Left cardiac atrium (tissue), 4 donors: ENCODE measurements at regions not wholly inside any gene's neighbourhood (a gene's known extent, or its start where the extent isn't known, plus 50 kb on each side); places are given as distances from the start of the nearest gene placed in this dataset.

Source experiments
- ATAC-seq, 2 donors: fragments of 200-7000 bp; cut with Tn5 transposase; one replicate each; pipeline ENCODE4 v1.9.1; 2020; ENCODE audit warnings: mild to moderate bottlenecking in 2 of 2, moderate library complexity in 2 of 2
- DNase-seq: peaks from one replicate; pipeline ENCODE4 v3.0.0-alpha.2; 2020
- intact Hi-C, 2 donors: fragments of 100-400 bp; cut with DNase I; formaldehyde crosslinking; loops; one replicate each; pipeline versions ENCODE4 v1.14.1 to v1.15.1; 2022 to 2023
- donor health status: DM: no; HTN: yes; CAD: no.
- donor health status: DM: no; HTN: yes; CAD: no; lungs with severe emphysema.
- donor health status: DM: yes; HTN: yes; CAD: no.
- donor health status: Dilated cardiomyopathy.

DNA sequence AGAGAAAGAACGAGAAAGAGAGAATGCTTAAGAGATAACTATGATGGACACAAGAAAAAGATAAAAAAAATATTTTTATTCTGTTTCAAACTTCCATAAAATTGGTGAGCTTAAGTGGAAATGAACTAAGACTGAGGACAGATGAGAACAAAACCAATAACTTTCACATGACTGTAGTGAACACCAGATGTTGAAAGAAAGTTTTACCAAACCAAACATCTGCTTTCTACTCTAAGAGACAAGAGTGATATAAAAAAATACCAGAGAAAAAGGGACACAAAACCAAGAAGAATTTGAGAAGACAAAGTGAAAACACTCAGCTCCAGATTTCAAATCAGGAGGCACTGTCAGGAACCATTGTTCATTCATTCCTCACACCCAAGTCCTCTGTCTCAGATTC lies 147.9 kb downstream of the IMPG2 start:
- ATAC-seq = no peak
- intact Hi-C loops = no loop called here
- DNase-seq = no peak

DNA sequence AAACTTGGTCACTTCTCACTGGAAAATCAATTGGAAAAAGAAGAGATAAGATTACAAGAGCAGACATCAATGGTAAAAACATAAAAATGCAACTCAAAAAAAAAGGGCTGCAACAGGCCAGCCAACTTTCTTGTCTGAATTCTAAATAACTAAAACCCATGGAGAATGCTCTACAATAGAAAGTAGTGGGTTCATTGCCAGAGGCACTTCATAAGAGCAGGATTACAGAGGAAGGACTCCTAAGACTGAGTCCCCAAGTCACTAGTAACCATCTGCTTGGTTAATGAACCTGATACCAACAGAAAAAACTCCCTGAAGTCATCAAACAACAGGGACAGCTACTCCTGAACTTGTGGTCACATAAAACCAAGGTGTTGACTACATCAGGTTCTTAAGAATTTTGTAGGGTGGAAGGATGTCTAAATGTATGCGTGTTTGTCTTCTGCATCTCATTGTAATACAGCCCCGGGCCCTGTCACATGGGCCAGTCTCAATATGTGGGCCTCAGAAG lies 148.6 kb downstream of the IMPG2 start:
- intact Hi-C loops = no loop called here
- ATAC-seq = peak in 1 of 2 donors; percentile 38

DNA sequence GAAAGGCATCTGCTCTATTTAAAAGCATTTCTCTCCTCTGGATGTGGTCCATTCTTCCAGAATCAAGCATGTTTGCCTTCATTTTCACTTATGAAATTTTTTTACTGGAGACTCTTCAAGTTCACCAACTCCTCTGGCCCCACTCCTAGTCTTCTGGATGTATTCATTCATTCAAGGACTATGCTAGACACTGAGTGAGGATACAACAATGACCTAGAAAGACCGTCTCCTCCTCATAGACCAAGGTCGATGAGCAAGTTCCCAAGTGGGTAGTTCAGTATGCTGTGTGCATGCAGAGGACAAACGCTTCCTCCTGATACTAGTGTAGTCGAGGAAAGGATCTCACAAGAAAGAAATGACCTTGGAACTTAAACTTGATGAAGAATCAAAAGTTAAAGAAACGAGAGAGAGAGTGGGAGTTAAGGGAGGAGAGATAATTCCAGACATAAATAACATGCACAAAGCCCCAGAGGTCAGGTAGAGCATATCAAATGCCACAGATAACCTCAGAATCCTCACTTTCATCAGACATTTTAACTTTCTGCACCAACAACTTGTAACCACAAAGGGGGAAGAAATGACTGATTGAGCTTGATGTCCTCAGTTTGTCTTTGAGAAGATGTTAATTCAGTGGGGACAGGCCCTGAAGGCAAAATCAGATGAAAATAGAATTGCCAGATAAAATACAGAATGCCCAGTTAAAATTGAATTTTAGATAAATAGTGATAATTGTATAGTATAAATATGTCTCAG lies 149.4 kb downstream of the IMPG2 start:
- peak in 1 of 2 donors; percentile 51 for ATAC-seq
- DNase-seq = no peak
- intact Hi-C loops = no loop called here

More for the DNA sequence above, 148.6 kb downstream of the IMPG2 start:
- DNase-seq = no peak

DNA sequence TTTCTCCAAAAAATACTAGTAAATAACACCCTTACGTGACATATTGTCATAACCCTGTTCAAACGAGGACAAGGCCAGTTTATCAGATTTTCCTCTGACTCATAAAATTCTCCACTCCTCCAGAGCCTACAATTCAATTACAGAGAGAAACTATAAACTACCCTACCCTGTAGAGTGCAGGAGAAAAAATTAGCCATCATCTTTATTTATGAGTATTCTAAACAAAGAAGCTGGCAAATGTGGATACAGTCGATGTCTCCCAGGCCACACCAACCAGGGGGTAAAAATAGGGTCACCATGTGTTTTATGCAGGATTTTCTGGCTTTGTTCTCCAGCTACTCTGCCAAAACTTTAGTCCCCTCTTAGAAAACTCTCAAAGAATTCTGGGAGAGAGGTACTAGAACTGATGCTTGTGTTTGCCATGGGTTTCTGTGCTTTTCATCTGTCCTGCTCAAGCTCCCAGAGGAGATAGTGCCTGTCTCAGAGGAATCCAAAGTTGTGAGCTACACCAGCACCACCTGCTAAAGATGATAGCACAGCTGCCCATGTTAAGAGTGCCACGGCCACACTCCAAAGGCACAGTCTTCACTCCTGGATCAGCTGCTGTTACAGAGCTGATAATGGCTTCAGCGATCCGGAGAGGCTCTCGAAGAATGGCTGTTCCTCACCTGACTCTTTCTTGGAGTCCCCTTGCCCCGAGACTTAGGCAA lies 150.2 kb downstream of the IMPG2 start:
- peak; percentile 23 to 63 for ATAC-seq
- intact Hi-C loops = no loop called here
- no peak for DNase-seq

DNA sequence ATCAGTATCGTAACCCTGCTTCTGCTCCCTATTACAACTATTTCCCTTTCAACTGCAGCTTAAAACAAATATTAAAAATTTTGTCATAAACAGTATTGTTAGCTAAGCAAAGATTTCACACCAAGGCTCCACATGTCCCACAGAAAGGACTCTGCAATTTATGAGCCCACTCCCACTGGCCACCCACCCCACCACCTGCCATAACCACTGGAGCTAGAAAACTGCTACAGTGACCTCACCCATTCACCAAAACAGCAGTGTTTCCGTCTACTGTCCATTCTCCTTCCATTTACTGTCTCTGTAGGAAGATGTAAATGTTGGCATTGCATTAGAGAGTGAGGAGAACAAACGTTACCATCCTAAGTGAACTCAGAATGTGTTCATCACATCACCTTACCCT lies 150.9 kb downstream of the IMPG2 start:
- DNase-seq = no peak
- intact Hi-C loops = no loop called here
- ATAC-seq = no peak

DNA sequence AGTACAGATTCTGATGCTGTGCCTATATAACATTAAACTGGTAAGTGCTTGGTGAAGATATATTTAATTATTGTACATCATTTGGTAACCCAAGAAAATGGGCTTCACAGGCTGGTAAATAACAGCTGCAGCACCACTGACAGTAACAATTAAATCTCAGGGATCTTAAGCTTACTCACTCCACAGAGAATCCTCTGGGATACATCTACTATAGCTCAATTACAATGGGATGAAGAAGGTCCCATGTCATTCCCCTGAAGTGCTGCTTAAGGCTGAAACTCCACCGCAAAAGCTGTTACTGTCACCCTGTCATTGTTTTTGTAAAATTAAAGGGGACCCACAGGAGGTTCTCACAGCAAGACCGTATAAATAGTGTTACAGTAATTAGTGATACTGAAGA lies 153.0 kb downstream of the IMPG2 start:
- intact Hi-C loops = no loop called here
- no peak for DNase-seq
- ATAC-seq = no peak

DNA sequence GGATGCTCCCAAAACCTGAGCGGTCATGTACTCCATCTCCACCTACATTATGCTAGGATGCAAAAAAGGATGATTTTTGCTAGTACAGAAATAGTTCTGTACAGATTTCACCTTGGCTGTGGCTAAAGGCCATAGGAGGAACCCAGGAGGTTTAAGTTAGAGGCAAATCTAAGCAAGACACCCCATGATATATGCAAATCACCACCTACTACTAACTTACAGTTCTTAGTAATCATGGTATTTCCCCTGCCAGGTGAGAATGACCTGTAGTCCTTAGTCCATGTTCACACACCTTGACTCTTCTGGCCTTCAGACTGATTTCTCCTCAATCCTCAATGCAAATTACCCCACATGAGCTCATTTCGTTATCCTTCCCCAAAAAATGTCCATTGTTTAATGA lies 154.2 kb downstream of the IMPG2 start:
- DNase-seq (no peak), ATAC-seq (no peak)
- intact Hi-C loops = no loop called here

DNA sequence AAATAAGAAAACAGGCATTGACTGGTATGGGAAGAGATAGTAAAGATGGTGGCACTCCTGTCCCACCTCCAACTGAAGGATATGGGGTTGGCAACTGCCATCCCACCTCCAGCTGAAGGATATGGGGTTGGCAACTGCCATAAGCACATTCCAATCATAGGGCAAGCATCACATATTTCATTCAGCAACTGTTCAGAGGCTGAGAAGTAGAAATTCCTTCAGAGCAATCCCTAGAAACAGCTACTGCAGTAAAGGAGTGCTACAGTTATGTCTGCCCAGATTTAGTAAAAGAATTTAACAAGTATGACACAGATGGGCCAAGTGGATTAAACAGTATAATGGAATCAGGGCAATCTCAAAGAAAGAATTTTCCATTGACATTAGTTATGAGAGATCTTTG lies 156.8 kb downstream of the IMPG2 start:
- no peak for DNase-seq
- intact Hi-C loops = no loop called here
- no peak for ATAC-seq

GRCh38 chr3:101159478-101159877 lies 160.9 kb downstream of the IMPG2 start:
- DNase-seq (no peak), ATAC-seq (no peak)
- intact Hi-C loops = no loop called here

DNA sequence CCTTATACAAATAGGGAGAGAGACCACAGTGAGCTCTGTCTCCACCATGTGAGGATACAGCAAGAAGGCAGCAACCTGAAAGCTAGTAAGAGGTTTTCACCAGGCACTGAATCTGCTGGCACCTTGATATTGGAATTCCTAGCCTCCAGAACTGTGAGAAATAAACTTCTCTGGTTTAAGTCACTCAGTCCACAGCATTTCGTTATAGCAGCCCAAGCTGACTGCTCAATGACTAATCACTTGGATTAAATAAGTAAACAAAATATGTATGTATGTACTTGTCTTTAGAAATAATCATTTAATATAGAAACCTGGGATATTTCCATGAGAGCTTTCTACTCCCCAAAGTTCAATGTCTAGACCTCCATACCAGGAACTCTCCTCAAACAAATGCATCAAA lies 162.0 kb downstream of the IMPG2 start:
- intact Hi-C loops = no loop called here
- DNase-seq (no peak), ATAC-seq (no peak)

GRCh38 chr3:101156787-101157345 lies 163.5 kb downstream of the IMPG2 start:
- ATAC-seq (no peak), DNase-seq (no peak)
- intact Hi-C loops = no loop called here

GRCh38 chr3:101155825-101156224 lies 162.6 kb upstream of the ABI3BP start:
- intact Hi-C loops = no loop called here
- peak; percentile 26 for DNase-seq
- peak; percentile 91 to 97 for ATAC-seq

GRCh38 chr3:101154401-101154800 lies 161.2 kb upstream of the ABI3BP start:
- intact Hi-C loops = no loop called here
- ATAC-seq = no peak
- DNase-seq = no peak

DNA sequence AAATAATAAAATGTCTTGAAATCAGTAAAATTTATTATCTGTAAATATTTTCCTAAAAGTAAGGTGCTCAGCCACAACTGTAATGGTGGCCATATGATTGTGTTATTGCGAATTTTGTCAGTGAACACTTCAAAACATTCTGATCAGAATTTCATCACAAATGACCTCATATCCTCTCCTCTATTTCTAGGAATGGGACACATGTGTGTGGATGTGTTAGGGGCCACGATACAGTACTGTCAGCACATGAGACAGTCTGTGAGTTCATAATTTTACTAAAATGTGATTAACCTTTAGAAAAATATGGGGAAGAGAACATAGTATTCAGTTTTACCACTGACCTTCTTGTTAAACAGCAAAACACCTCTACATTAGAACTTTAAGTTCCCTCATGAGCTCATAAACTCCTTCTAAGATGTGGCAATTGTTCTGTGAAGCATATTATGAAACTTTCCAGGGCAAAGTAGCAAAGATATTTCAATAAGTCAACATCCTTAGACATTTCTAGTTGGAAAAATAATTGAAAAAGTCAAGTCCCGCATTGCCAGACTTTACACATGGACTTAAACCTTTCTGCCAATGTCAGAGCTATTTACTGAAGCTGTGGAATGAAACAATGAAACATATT lies 158.2 kb upstream of the ABI3BP start:
- intact Hi-C loops = no loop called here
- DNase-seq (no peak), ATAC-seq (no peak)

DNA sequence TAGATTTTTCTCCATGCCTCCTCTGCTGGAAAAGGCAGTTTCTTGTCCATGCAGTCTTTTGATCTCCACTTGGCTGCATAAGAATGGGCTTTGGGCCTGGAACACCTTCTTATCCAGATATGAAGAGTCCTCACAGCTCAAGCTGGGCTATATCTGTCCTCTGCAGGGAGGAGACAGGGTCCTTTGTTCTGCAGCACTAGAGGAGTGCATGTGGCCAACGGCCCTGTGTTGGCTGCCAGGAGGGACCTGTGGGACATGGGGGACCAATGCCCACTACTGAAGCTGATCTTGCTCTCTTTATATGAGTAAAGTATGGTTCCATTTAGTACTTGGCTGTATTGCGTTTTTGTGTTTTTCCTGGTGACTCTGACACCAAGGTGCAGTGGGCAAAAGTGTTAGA lies 157.3 kb upstream of the ABI3BP start:
- intact Hi-C loops = no loop called here
- no peak for DNase-seq
- no peak for ATAC-seq

DNA sequence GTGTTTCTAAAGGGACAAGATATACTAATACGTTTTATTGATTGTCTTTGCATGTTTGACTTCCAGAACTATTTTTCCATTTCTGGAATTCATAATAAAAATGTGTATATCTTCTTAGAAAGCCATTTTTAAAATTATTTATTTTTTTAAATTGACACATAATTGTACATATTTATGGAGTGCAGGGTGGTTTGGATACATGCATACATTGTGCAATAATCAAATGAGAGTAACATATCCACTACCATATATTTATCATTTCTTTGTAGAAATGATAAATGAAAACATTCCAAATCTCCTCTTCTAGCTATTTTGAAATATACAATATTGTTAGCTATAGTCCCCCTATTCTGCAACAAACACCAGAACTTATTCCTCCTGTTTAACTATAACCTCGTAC lies 156.5 kb upstream of the ABI3BP start:
- DNase-seq = no peak
- intact Hi-C loops = no loop called here
- no peak for ATAC-seq

- ATAC-seq = no peak
- intact Hi-C loops = no loop called here
- DNase-seq = no peak
Observed at GRCh38 chr3:101149251-101149650, 156.0 kb upstream of the ABI3BP start.

- DNase-seq = no peak
- ATAC-seq = no peak
- intact Hi-C loops = no loop called here
Observed at GRCh38 chr3:101148001-101148400, 154.8 kb upstream of the ABI3BP start.

- intact Hi-C loops = no loop called here
- DNase-seq (no peak), ATAC-seq (no peak)
Observed at GRCh38 chr3:101146946-101147345, 153.7 kb upstream of the ABI3BP start.

DNA sequence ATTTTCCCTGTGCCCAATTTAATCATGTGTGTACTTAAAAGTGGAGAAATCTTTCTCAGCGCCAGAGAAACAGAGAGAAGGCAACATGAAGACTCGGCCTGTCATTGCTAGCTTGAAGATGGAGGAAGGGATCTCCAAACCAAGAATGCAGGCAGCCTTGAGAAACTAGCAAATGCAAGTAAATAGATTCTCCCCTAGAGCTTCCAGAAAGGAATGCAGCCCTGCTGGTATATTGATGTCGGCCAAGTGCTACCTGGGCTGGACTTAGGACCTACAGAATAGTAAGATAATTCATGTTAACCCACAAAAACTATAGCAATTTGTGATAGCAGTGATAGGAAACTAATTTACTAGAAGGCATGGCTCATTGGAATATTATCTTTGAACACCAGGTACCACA lies 150.9 kb upstream of the ABI3BP start:
- no peak for ATAC-seq
- no peak for DNase-seq
- intact Hi-C loops = no loop called here
